Panc1 (cell line): ENCODE measurements at regions not wholly inside any gene's neighbourhood (a gene's known extent, or its start where the extent isn't known, plus 50 kb on each side); places are given as distances from the start of the nearest gene placed in this dataset.

ENCODE experiments used
- POLR2AphosphoS5 ChIP-seq: IDR thresholded peaks from 2 replicates; pipeline ENCODE4 v1.6.1; 2012; ENCODE audit warnings: mild to moderate bottlenecking, low read depth, low read length, moderate library complexity
- TF ChIP-seq, protein P1 (sequence below): fragments of 450-650 bp; IDR thresholded peaks from 2 replicates; pipeline ENCODE4 v1.5.1; 2017; ENCODE audit warnings: mild to moderate bottlenecking

DNA sequence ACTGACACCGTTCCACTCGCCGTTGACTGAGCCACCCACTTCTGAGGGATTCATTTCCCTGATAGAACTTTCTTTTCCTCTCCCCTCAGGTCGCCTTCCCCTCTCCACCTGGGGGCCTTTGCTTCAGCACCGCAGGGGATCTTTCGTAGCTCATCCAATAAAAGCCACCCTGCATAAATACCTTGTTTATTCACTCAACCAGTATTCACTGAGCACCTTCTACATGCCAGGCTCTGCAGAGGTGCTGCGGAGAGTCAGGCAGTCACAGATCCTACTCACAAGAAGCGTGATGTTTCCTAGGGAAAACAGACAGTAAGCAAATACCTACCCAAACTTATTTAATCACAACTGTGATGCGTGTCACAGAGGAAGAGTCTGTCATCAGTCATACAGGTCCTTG, 127.7 kb downstream of the TEX36 start:
- no peak for TF ChIP-seq POLR2AphosphoS5
- TF ChIP-seq, protein P1, sequence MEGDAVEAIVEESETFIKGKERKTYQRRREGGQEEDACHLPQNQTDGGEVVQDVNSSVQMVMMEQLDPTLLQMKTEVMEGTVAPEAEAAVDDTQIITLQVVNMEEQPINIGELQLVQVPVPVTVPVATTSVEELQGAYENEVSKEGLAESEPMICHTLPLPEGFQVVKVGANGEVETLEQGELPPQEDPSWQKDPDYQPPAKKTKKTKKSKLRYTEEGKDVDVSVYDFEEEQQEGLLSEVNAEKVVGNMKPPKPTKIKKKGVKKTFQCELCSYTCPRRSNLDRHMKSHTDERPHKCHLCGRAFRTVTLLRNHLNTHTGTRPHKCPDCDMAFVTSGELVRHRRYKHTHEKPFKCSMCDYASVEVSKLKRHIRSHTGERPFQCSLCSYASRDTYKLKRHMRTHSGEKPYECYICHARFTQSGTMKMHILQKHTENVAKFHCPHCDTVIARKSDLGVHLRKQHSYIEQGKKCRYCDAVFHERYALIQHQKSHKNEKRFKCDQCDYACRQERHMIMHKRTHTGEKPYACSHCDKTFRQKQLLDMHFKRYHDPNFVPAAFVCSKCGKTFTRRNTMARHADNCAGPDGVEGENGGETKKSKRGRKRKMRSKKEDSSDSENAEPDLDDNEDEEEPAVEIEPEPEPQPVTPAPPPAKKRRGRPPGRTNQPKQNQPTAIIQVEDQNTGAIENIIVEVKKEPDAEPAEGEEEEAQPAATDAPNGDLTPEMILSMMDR: no peak
